AG09309 (cell line): ENCODE measurements at regions not wholly inside any gene's neighbourhood (a gene's known extent, or its start where the extent isn't known, plus 50 kb on each side); places are given as distances from the start of the nearest gene placed in this dataset.

ENCODE experiments used
- DNase-seq: peaks from one replicate; pipeline ENCODE4 v3.0.0-alpha.2; 2010; ENCODE audit warnings: low read depth
- H3K4me3 ChIP-seq: 2 replicates; pipeline ENCODE4 v1.5.1; 2011; ENCODE audit warnings: mild to moderate bottlenecking, low read depth, low read length, moderate library complexity; ENCODE audit not compliant: control insufficient read depth
- TF ChIP-seq, protein P1 (sequence below): IDR thresholded peaks from 2 replicates; pipeline ENCODE4 v1.5.1; 2011; ENCODE audit warnings: mild to moderate bottlenecking, low read depth, low read length, inconsistent platforms; ENCODE audit not compliant: insufficient read depth, control insufficient read depth; ENCODE audit errors: missing control alignments

DNA sequence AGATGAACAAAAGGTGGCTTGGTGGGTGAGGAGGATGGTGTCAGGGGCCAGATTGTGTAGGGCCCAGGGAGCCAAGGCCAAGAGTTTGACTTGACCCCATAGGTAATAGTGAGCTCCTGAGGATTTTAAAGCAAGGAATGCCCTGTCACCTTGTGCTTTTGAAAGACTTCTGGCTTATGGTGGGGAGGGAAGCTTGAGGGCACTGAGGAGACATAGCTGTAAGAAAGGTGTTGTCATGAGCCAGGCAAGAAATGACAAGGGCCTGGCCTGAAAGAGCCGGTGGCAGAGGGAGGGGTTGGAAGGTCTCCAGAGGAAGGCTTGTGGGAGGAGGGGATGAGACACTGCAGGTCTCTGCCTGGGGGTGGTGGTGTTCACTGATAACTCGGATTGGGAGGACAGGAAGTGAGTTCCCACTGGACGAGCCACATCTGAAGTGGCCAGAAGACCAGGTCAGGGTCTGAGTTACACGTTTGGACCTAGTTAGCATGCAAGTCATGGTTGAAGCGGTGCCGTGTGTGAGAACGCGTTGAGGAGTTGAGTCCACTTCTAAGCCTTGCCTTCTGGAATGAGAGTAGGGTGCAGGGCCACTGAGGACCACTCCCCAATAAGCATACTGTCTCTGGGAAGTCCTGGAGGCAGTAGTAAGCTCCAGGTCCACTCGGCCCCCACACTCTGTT lies 64.3 kb downstream of the TET3 start:
- TF ChIP-seq, protein P1, sequence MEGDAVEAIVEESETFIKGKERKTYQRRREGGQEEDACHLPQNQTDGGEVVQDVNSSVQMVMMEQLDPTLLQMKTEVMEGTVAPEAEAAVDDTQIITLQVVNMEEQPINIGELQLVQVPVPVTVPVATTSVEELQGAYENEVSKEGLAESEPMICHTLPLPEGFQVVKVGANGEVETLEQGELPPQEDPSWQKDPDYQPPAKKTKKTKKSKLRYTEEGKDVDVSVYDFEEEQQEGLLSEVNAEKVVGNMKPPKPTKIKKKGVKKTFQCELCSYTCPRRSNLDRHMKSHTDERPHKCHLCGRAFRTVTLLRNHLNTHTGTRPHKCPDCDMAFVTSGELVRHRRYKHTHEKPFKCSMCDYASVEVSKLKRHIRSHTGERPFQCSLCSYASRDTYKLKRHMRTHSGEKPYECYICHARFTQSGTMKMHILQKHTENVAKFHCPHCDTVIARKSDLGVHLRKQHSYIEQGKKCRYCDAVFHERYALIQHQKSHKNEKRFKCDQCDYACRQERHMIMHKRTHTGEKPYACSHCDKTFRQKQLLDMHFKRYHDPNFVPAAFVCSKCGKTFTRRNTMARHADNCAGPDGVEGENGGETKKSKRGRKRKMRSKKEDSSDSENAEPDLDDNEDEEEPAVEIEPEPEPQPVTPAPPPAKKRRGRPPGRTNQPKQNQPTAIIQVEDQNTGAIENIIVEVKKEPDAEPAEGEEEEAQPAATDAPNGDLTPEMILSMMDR, result no peak
- no peak overlapping the region for H3K4me3 ChIP-seq
- DNase-seq, result no peak

DNA sequence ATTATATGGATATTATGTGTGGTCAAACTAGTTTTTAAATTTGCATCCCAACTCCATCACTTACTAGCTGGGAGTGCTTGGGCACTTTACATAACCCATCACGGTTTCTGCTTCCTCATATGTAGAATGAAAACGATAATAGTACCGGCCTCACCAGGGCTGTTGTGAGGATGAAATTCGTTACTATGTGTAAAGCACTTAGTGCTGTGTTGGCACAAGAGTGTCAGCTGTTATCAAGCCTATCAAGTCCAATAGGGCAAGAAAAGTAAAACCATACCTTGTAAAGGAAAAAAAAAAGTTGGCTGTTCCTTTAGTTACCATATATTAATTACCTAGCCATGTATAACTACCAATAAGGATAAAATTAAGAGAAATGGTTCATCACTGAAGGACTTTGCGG lies 65.4 kb downstream of the TET3 start:
- TF ChIP-seq, protein P1, result no peak
- no peak overlapping the region for H3K4me3 ChIP-seq

DNA sequence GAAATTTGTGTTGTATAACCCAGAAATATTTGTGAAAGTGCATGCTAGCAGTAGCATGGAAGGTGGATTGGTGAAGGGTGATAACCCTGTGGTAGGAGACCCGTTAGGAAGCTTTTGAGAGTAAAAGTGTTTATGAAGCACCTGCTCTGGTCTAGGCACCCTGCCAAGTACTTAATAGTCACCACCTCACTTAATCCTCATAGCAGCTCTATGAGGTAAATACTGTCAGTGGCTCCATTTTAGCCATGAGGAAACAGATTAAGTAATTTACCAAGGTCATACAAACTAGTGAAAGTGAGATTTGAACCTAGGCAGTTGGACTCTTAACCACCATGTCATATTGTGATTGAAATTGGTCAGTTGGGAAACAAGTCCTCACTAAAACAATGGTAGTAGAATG lies 66.8 kb downstream of the TET3 start:
- no peak for DNase-seq
- H3K4me3 ChIP-seq, result no peak overlapping the region
- TF ChIP-seq, protein P1, result no peak

More for the DNA sequence above, 65.4 kb downstream of the TET3 start:
- DNase-seq, result no peak

DNA sequence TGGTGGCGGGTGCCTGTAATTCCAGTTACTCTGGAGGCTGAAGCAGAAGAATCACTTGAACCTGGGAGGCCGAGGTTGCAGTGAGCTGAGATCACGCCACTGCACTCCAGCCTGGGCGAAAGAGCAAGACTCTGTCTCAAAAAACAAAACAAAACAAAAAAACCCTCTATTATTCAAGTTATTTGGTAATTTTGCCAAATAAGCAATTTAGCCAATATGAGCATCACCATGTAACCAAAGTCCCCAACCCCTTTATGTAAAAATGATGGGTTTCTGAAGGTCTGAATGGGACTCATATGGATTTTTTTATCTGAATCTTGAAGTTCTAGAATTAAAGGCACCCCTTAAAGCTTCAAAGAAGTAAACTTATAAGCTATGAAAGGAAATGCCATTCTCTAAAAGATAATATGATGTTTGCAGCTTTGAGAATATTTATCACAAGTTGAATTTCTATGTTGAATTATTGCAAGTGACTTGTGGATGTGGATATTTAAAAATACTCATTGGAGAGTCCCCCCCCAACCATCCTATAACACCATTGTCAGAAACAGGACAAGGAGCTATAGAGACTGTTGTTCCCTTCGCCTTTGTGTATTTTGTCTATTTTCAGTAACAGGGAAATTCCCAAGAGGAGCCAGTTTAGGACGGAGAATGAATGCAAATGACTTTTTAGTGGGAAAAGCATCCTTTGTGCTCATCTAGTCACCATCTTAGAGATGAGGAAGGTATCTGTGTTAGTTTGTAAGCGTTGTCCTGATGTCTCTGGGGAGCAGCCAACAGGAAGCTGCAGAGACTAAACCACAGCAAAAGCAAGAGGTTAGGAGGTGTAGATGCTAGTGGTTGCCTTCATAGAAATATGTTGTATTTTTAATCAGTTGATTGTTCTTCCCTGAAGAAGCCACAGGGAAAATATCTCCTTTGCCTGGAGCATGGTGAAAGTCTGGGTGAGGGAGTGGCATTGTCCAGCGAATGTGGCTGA lies 68.3 kb downstream of the TET3 start:
- no peak overlapping the region for H3K4me3 ChIP-seq
- TF ChIP-seq, protein P1, result no peak
- DNase-seq, result no peak

DNA sequence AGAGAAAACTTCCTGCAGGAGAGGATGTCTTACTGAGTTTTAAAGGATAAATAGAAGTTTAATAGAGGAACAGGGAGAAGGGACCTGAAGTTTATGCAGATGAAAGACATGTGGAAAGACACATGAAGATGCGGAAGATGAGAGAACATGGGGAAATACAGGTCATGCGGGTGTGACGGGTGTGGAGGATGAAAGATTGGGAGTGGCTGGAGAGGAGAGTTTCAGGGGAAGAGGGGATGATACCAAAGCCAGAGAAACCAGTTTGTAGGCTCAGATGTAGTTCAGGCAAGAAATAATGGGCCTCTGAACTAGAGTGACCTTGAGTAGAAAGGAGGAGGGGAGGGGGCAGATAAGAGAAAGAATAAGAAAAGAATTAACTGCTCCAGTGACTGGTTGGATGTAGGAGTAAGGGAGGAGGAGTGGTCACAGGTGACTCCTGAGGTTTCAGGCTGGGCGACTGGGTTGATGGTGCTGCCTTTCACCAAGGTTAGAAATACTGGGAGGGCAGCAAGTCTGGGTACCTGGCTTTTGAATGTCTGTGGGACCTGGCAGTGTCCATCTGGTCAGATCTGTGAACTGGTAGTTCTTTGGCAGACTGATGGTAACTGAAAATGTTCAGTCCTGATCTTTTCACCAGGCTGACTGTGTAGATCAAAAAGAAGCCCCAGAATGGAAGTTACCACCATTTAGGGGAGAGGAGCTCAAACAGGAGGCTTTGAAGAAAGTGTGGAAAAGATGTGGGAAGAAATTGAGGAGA lies 69.4 kb downstream of the TET3 start:
- H3K4me3 ChIP-seq, result no peak overlapping the region
- TF ChIP-seq, protein P1, result no peak
- DNase-seq, result no peak

DNA sequence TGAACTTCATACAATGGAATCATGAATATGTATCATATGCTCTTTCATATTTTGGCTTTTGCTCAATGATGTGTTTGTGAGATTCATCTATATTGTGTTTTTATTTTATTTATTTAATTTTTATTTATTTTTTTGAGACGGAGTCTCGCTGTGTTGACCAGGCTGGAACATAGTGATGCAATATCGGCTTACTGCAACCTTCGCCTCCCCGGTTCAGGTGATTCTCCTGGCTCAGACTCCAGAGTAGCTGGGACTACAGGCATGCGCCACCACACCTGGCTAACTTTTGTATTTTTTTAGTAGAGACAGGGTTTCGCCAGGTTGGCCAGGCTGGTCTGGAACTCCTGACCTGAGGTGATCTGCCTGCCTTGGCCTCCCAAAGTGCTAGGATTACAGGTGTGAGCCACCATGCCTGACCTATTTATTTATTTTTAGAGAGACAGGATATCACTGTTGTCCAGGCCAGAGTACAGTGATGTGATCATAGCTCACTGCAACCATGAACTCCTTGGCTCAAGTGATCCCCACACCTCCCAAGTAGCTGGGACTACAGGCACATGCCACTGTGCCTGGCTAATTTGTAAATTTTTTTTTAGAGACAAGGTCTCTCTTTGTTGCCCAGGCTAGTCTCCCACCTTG lies 74.5 kb downstream of the TET3 start:
- H3K4me3 ChIP-seq, result no peak overlapping the region
- no peak for DNase-seq
- TF ChIP-seq, protein P1, result no peak
